ENCODE measurements at regions not wholly inside any gene's neighbourhood (a gene's known extent, or its start where the extent isn't known, plus 50 kb on each side); places are given as distances from the start of the nearest gene placed in this dataset.

GRCh38 chr2:212811036-212811805, 272.6 kb upstream of the ERBB4 start:
- BruUV-seq (replicated peaks): no TSS peak
- Histone ChIP-seq H3K4me3 (ENCODE audit: low read depth, low read length, poor library complexity, severe bottlenecking) (no peak overlapping the region), H3K9me3 (ENCODE audit: low read length) (no peaks in the 10 kb centered on the region; the same call in 1 of the 2 replicates), H2AFZ (ENCODE audit: low read length) (no peak overlapping the region), H4K20me1 (ENCODE audit: insufficient read depth, low read length) (no peaks in the 10 kb centered on the region), H3K4me1 (ENCODE audit: insufficient read depth, low read length, poor library complexity, severe bottlenecking) (peaks cover 2% of the 10 kb centered on the region), H3K27ac (ENCODE audit: low read depth, low read length, poor library complexity, severe bottlenecking) (no peak overlapping the region), H3K36me3 (ENCODE audit: insufficient read depth, low read length) (no peaks in the 10 kb centered on the region), H3K4me2 (ENCODE audit: low read length) (no peak overlapping the region), H3K9me2 (ENCODE audit: insufficient read depth, low read length) (no peaks in the 10 kb centered on the region), H3K79me2 (ENCODE audit: insufficient read depth, low read depth, low read length) (no peaks in the 10 kb centered on the region)
- ChIA-PET POLR2A (interaction anchor here (1.2 to 1.6 kb wide), 2 partner anchors 17 to 41 kb away, joined by 3 read pairs; no protein-coding TSS in a partner anchor), CTCF (ENCODE audit: unreplicated experiment) (no interaction called here)
- no peak for DNase-seq (ENCODE audit: low spot score)
- intact Hi-C loops (cut with micrococcal nuclease; ENCODE audit: unreplicated experiment): no loop called here
- TF ChIP-seq EZH2phosphoT487 (IDR thresholded peaks at IDR 0.05; ENCODE audit: borderline replicate concordance, low read depth, low read length) (no peak), CTCF (conservative IDR thresholded peaks at IDR 0.05; ENCODE audit: low read length) (no peak)

GRCh38 chr2:212797484-212798205, 259.0 kb upstream of the ERBB4 start:
- H3K9me2 ChIP-seq (ENCODE audit: insufficient read depth, low read length): no peaks in the 10 kb centered on the region
- intact Hi-C loops (cut with micrococcal nuclease; ENCODE audit: unreplicated experiment): no loop called here
- TF ChIP-seq EZH2phosphoT487 (IDR thresholded peaks at IDR 0.05; ENCODE audit: borderline replicate concordance, low read depth, low read length) (no peak), CTCF (conservative IDR thresholded peaks at IDR 0.05; ENCODE audit: low read length) (no peak)
- no peak overlapping the region for H3K4me3 ChIP-seq (ENCODE audit: low read depth, low read length, poor library complexity, severe bottlenecking)
- CTCF ChIA-PET (ENCODE audit: unreplicated experiment): no interaction called here
- no peak overlapping the region for H3K4me2 ChIP-seq (ENCODE audit: low read length)
- H3K4me1 ChIP-seq (ENCODE audit: insufficient read depth, low read length, poor library complexity, severe bottlenecking): no peaks in the 10 kb centered on the region
- no TSS peak for BruUV-seq (replicated peaks)
- H2AFZ ChIP-seq (ENCODE audit: low read length): no peak overlapping the region
- H3K79me2 ChIP-seq (ENCODE audit: insufficient read depth, low read depth, low read length): no peaks in the 10 kb centered on the region
- no peaks in the 10 kb centered on the region for H4K20me1 ChIP-seq (ENCODE audit: insufficient read depth, low read length)
- H3K9me3 ChIP-seq (ENCODE audit: low read length): no peaks in the 10 kb centered on the region
- no peak overlapping the region for H3K27ac ChIP-seq (ENCODE audit: low read depth, low read length, poor library complexity, severe bottlenecking)
- H3K36me3 ChIP-seq (ENCODE audit: insufficient read depth, low read length): no peaks in the 10 kb centered on the region
- no peak for DNase-seq (ENCODE audit: low spot score)
- POLR2A ChIA-PET: interaction anchor here (0.7 kb wide), 1 partner anchor 21 kb away, joined by 3 read pairs; no protein-coding TSS in a partner anchor

- H3K4me2 ChIP-seq (ENCODE audit: low read length): no peak overlapping the region
- no peaks in the 10 kb centered on the region for H3K9me2 ChIP-seq (ENCODE audit: insufficient read depth, low read length)
- no TSS peak for BruUV-seq (replicated peaks)
- H3K27ac ChIP-seq (ENCODE audit: low read depth, low read length, poor library complexity, severe bottlenecking): no peak overlapping the region
- H3K4me1 ChIP-seq (ENCODE audit: insufficient read depth, low read length, poor library complexity, severe bottlenecking): no peaks in the 10 kb centered on the region
- no peaks in the 10 kb centered on the region for H4K20me1 ChIP-seq (ENCODE audit: insufficient read depth, low read length)
- no peaks in the 10 kb centered on the region for H3K79me2 ChIP-seq (ENCODE audit: insufficient read depth, low read depth, low read length)
- no peaks in the 10 kb centered on the region for H3K36me3 ChIP-seq (ENCODE audit: insufficient read depth, low read length)
- H2AFZ ChIP-seq (ENCODE audit: low read length): no peak overlapping the region
- no peak for DNase-seq (ENCODE audit: low spot score)
- POLR2A ChIA-PET: no interaction called here
- intact Hi-C loops (cut with micrococcal nuclease; ENCODE audit: unreplicated experiment): no loop called here
- H3K4me3 ChIP-seq (ENCODE audit: low read depth, low read length, poor library complexity, severe bottlenecking): no peak overlapping the region
- H3K9me3 ChIP-seq (ENCODE audit: low read length): no peaks in the 10 kb centered on the region
- TF ChIP-seq EZH2phosphoT487 (IDR thresholded peaks at IDR 0.05; ENCODE audit: borderline replicate concordance, low read depth, low read length) (no peak), CTCF (conservative IDR thresholded peaks at IDR 0.05; ENCODE audit: low read length) (no peak)
- CTCF ChIA-PET (ENCODE audit: unreplicated experiment): no interaction called here
Observed at GRCh38 chr2:212794471-212794870, 255.9 kb upstream of the ERBB4 start.
